Testis (tissue), 2 donors: ENCODE measurements at regions not wholly inside any gene's neighbourhood (a gene's known extent, or its start where the extent isn't known, plus 50 kb on each side); places are given as distances from the start of the nearest gene placed in this dataset.

Experiments used
- CTCF ChIP-seq, 3 experiments: fragments of 450-650 bp in 2 of 3; fragments of 200-600 bp in 1 of 3; sonication (generic) in 1 of 3; IDR thresholded peaks; one replicate each; pipeline ENCODE4 v1.5.1; 2016 to 2019; ENCODE audit warnings: antibody characterized with exemption in 3 of 3, mild to moderate bottlenecking in 2 of 3, moderate library complexity in 1 of 3
- POLR2A ChIP-seq: fragments of 450-650 bp; IDR thresholded peaks from one replicate; pipeline ENCODE4 v1.6.1; 2017; ENCODE audit warnings: antibody characterized with exemption, mild to moderate bottlenecking, moderate library complexity

GRCh38 chr6:66538551-66539135 lies 831.6 kb upstream of the EYS start:
- TF ChIP-seq CTCF (IDR thresholded peaks at IDR 0.05) (no peak), POLR2A (no peak)
